ENCODE measurements at regions not wholly inside any gene's neighbourhood (a gene's known extent, or its start where the extent isn't known, plus 50 kb on each side); places are given as distances from the start of the nearest gene placed in this dataset.
A peak's percentile ranks its signal among the peaks of the same experiment; 100 is the strongest.
"Not testable (repeated sequence)": the region's sequence is repeated elsewhere in the genome, so short reads cannot be mapped to it uniquely, and the experiment has no call there.

DNA sequence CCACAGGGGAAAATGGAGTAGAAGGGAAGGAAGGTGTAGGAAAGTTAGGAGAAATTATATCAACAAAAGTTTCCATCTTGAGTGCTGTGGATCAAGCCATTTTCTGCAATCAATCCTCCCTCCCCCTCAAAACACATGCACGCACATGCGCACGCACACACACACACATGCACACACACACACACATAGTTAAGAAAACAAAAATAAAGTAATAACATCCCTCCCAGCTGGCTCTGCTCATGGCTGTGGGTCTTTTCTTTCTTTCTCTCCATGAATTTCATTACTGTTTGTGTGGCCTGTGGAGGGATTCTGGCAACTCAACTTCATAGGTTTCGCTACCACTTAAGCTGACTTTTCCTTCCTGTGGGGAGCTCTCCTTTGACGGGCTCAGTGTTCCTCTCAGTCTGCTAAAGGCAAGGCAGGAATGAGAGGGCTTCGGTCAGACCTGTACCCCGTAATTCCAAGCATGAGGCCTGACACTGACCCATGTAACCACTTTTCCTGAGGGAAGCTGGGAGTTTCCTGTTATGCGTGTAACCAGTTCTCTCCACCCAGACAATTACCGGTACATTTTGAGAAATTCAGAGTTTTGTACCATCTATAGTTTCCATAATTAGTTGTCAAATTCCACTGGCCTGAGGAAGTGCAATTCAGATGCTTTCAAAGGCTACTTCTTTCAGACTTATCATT, 79.8 kb downstream of the ZNF92 start:
- Histone ChIP-seq H3K4me3 (no peak overlapping the region), H3K27ac (no peak overlapping the region)

GRCh38 chr7:65454469-65454868, 80.8 kb downstream of the ZNF92 start:
- H3K4me3 ChIP-seq = no peak overlapping the region
- no peak overlapping the region for H3K27ac ChIP-seq

- H3K27ac ChIP-seq, H3K4me3 ChIP-seq: not testable (repeated sequence)
Measured at GRCh38 chr7:65455050-65455449, 81.4 kb downstream of the ZNF92 start.

DNA sequence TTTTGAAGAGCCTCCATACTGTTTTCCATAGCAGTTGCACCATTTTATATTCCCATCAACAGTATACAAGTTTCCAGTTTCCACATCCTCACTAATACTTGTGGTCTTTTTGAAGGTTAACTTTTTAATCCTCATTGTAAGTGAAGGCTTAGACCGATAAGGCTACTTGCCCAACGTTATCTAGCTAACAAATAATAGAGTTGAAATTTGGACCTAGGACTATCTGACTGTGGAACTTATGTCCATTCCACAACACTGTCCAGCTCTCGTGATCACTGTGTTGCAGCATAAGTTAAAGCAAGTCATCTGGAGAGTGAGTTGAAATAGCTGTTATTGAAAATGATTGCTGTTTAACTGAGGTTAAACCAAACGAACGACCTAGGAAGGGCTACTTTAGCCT, 84.0 kb downstream of the ZNF92 start:
- Histone ChIP-seq H3K27ac (no peak overlapping the region), H3K4me3 (no peak overlapping the region)

DNA sequence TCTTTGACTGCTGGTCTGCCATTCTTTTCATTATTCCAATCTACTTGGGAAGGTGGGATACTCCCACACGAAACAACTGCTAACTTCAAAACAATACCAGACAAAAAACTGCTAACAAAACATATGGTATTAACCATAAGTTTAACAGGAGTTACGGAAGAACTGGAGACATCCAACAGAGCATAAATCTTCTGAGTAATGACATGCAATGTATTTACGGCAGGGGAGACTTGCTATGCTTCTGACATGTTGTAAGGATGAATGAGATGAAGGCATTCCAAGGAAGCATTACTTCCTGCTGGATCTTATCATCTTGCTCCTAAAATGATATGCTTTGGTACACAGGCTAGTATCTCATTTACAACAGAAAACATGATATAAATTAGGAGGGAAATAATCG, 85.8 kb downstream of the ZNF92 start:
- Histone ChIP-seq H3K4me3 (no peak overlapping the region), H3K27ac (no peak overlapping the region)

- no peak overlapping the region for H3K27ac ChIP-seq
- no peak overlapping the region for H3K4me3 ChIP-seq
Measured at GRCh38 chr7:65462148-65462716, 88.6 kb downstream of the ZNF92 start.

GRCh38 chr7:65463184-65463583, 89.5 kb downstream of the ZNF92 start:
- H3K4me3 ChIP-seq = no peak overlapping the region
- H3K27ac ChIP-seq = no peak overlapping the region

DNA sequence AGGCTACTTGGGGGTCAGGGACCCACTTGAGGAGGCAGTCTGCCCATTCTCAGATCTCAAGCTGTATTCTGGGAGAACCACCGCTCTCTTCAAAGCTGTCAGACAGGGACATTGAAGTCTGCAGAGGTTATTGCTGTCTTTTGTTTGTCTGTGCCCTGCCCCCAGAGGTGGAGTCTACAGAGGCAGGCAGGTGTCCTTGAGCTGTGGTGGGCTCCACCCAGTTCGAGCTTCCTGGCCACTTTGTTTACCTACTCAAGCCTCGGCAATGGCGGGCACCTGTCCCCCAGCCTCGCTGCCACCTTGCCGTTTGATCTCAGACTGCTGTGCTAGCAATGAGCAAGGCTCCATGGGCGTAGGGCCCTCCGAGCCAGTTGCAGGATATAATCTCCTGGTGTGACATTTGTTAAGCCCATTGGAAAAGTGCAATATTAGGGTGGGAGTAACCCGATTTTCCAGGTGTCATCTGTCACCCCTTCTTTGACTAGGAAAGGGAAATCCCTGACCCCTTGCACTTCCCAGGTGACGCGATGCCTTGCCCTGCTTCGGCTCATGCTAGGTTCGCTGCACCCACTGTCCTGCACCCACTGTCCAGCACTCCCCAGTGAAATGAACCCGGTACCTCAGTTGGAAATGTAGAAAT, 96.4 kb downstream of the ZNF92 start:
- not testable (repeated sequence) for H3K4me3 ChIP-seq, H3K27ac ChIP-seq

DNA sequence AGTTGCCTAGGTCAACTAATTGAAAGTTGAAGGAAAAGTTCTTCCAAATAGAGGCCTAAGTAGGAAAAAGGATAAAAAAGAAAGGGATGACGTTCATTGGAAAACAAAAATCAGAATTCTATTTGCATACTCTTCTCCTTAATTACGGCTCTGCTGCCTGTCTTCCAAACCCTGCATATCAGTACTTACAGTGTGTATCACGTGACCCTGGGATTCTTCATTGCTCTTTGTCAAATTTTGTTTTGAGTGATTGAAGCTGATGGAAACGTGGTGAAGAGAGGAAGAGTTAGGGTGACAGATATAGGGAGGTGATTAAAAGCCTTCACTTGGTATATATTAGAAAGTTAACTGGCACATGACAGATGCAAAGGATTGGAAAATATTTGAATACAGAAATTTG, 97.9 kb downstream of the ZNF92 start:
- H3K4me3 ChIP-seq = no peak overlapping the region
- H3K27ac ChIP-seq = no peak overlapping the region

- Histone ChIP-seq H3K4me3 (no peak overlapping the region), H3K27ac (peak overlapping the region in 3 of 21 experiments; percentile 12 to 43 (median 35))
Measured at GRCh38 chr7:65475040-65475726, 101.5 kb downstream of the ZNF92 start.

DNA sequence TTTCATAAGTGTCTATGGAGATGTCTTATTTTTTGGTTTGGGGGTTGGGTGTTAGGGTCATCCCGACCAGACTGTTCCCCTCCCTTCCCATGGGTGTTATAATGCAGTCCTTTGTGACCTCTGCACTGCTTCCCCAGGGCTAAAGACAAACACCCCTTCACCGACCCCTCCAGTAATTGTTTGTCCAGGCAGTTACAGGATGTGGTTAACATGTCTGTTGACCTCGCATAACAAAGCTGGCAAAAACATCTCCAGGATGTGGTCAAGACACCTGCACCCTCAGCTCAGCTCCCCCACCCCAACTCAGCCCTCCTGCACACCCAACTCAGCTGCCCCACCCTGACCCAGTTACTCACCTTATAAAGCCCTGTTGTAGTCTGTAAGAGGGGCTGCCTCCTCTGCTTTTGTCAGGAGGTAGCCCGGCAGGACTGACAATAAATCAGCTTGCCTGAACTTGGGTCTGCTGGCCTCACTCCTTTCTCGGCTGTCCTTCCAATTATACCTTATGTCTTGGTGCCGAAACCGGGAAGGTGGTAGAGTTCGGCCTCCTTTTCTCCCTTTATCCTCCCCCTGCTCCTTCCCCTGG, 102.2 kb downstream of the ZNF92 start:
- Histone ChIP-seq H3K4me3 (no peak overlapping the region), H3K27ac (peak overlapping the region in 4 of 21 experiments; percentile 35 to 68 (median 40))

- H3K27ac ChIP-seq = peak overlapping the region in 1 of 21 experiments; percentile 68
- no peak overlapping the region for H3K4me3 ChIP-seq
Measured at GRCh38 chr7:65477326-65477725, 103.7 kb downstream of the ZNF92 start.

GRCh38 chr7:65489260-65489767, 115.7 kb downstream of the ZNF92 start:
- Histone ChIP-seq H3K27ac (no peak overlapping the region), H3K4me3 (no peak overlapping the region)

DNA sequence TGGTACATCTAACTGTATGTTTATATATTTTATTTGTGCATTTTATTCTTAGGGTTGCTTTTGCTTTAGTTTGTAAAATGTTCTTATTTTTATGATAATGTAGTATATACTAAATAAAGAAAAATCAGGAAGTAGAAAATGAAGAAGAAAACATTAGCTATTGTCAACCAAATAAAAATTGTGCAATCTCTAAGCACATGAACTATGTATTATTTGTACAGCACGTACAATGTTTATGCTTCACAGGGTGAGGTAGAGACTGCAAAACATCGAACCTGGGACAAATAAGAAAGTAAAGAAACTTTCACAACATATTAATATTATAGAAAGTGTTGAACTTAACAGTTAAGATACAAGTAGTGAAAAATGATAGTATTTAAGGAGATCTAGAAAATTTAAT, 123.0 kb downstream of the ZNF92 start:
- not testable (repeated sequence) for H3K27ac ChIP-seq, H3K4me3 ChIP-seq

DNA sequence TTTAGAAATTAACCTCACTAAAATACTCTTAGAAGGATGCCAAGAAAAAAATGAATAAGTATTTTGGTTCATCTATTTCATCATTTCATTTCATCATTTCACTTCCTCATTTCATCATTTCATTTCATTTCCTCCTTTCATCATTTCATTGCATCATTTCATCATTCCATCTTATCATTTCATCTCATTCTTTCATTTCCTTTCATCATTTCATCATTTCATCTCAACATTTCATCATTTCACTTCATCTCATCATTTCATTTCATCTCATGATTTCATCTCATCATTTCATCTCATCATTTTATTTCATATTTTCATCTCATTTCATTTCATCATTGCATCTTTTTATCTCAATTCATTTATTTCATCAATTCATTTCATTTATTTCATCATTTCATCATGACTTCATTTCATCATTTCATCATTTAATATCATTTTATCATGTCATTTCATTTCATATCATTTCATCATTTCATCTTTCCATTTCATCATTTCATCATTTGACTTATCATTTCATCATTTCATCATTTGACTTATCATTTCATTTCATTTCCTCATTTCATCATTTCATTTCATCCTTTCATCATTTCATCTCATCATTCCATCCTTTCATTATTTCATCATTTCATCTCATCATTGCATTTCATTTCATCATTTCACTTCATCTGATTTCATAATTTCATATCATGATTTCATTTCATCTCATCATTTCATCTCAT, 129.9 kb downstream of the ZNF92 start:
- Histone ChIP-seq H3K27ac (no peak overlapping the region), H3K4me3 (no peak overlapping the region)

- not testable (repeated sequence) for H3K4me3 ChIP-seq, H3K27ac ChIP-seq
Measured at GRCh38 chr7:65504504-65505319, 131.1 kb downstream of the ZNF92 start.

DNA sequence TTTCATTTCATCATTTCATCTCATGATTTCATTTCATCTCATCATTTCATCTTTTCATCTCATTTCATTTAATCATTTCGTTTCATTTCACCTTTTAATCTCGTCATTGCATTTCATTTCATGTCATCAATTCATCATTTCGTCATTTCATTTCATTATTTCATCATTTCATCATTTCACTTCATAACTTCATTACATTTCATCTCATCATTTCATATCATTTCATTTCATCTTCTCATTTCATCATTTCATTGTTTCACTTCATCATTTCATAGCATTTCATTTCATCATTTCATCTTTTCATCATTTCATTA, 131.6 kb downstream of the ZNF92 start:
- H3K27ac ChIP-seq, H3K4me3 ChIP-seq: not testable (repeated sequence)

DNA sequence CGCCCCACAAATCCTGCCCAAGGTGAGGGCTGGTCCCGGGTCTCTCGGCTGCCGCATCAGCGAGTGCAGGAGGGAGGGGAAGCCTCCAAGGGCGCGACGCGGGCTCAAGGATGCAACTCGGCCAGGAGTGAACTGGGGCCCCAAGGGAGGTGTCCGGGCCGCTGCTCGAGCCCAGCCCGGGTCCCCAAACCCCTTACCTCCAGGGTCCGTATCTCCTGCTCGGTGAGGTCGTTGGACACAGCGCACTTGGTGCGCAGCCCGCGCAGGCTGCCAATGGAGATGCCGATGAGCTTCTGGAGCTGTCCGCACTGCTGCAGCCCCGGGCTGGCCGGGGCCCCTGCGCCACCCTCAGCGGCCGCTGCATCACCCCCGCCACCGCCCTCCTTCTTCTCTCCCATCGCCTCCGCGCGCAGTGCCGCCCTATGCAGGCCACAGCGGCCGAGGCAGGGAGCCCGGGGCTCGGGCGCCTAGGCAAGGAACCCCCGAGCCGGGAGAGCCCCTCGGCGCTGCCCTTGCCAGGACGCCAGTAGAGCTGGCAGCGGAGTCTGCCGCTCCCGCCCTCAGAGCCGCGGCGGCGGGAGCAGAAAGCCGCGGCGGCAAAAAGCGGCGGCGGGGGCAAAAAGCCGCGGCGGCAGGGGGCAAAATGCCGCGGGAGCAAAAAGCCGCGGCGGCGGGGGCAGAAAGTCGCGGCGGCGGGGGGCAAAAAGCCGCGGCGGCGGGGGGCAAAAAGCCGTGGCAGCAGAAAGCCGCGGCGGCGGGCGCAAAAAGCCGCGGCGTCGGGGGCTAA, 135.1 kb downstream of the ZNF92 start:
- peak overlapping the region in 2 of 21 experiments; percentile 37 to 75 for H3K27ac ChIP-seq

More for the DNA sequence above, 135.1 kb downstream of the ZNF92 start:
- H3K4me3 ChIP-seq = peak overlapping the region; percentile 27 to 54 (median 36)

Measured in skin epidermis (tissue), 12 donors.